HG02981 (cell line): ENCODE measurements at regions not wholly inside any gene's neighbourhood (a gene's known extent, or its start where the extent isn't known, plus 50 kb on each side); places are given as distances from the start of the nearest gene placed in this dataset.
"Not testable (repeated sequence)": the region's sequence is repeated elsewhere in the genome, so short reads cannot be mapped to it uniquely, and the experiment has no call there.

Experiments used
- ATAC-seq: cut with Tn5 transposase; IDR thresholded peaks from one replicate; pipeline ENCODE4 v1.9.1; 2021; ENCODE audit warnings: mild to moderate bottlenecking, moderate library complexity; ENCODE audit not compliant: unreplicated experiment

DNA sequence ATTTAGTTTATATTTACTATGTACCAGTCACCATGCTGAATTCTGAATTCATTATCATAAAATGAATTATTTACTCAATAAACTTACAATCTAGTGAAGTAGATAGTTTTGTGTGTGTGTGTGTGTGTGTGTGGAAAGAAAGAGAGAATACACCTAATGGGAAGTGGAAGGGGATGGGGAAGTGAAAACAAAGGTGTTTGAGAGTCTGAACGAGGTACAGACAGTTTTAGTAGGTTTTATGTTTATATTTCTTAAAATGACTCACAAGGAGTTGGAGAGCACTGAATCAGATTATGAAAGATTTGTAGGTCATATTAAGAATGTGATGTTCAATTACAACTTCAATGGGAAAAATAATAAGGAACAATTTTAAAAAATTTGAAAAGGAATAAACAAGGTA is 1753.0 kb downstream of the SLITRK1 start:
- no peak for ATAC-seq

DNA sequence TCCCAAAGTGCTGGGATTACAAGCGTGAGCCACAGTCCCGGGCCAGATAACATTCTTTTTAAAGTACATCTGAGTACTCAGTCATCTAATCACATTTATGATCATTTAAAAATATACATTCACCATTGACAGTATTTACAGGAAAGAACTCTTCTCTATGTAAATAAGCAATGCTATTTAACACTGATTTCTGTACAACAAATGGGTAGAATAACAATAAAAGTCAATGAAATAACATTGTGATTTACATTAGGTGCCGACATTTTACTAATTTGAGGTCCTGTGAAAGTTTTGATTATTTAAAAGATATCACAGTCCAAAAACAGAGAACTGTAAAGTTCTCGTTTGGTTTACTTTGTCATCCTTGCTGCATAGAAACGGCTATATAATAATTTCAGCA is 1763.7 kb downstream of the SLITRK1 start:
- ATAC-seq = no peak

DNA sequence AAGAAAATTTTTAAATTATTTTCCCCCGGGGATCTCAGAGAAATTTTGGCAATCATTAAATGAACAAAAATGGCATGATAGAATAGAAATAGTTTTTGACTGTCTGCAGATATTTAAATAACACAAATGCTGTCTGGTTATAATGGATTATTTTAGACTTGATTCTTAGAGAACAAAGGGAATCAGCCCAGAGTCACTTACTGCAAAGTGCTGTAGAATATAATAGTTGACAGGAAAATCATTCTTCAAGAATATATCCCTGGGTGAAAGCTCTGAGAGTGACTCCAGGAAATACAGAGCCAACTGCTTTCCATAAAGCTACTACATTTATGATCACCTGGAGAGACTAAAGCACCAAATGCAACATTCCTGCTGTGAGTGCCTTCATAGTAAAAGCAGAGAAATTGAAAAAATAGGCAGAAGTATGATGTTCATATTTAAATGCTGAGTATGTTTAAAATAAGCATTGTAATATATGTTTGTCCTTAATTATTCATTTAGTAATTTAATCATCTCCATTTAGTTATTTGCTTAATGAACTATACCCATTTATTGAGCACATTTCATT is 1765.8 kb downstream of the SLITRK1 start:
- no peak for ATAC-seq

DNA sequence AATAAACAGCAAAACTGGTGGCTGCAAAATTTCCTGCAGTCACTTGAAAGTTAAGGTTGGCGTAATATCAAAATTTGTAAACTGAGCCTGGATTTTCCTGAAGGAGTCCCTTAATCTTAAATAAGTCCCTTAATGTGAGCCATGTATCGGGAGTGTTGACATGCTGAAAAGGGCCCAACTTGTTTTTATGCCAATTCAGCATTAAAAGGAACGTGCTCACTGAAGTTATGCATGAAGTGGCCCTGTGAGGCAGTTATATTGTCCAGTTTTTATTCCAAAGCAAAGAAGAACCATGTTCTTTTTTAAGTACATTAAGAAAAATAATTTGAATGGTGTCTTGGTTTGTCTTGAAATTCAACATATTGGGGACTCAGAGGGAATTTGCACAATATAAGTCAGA is 1766.9 kb downstream of the SLITRK1 start:
- ATAC-seq = no peak

DNA sequence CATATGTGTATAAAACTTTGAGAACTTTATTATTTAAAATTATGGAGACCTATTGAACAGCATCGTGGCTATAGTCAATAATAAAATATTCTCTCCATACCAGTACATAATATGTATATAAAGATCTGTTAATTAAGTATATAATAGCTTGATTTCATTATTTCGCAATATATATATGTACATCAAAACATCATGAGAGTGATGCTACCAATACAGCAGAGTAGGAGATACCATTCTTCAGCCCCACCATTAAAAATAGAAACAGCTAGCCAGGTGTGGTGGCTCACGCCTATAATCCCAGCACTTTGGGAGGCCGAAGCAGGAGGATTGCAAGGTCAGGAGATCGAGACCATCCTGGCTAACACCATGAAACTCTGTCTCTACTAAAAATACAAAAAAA is 1755.3 kb upstream of the SPRY2 start:
- no peak for ATAC-seq

DNA sequence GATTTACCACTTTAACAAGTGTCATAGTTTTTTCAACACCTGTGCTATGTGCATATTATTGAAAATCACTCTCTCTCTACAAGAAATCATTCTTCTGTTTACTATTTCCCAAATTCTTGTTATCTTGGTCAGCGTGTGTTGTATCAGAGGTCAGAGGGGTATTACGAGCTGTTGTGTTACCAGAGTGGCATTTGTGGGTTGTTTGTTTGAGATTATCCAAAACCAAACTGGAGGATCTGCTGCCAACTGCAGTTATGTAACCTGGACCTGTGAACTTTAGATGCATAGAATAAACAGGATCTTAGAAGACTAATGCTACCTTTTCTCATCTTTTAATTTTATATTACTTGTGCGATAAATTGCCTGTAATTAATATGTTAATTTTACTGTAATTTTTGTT is 1751.4 kb upstream of the SPRY2 start:
- ATAC-seq = no peak

DNA sequence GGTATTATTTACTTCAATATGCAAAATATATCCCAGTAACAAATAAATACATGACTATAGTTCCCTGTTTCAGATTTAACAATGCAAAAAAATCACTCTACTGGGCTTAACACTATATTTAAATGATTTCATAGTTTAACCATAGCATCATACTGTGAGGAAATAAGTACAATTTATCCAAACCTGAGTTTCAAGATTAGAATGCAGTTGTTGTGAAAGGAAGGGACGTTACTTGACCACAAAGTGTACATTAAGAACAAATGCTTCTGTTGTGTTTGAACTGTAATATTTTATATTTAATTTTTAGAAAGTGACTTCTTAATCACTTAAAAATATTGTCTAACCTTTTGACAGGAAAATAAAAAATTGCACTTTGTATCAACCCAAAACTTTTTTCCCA is 1747.9 kb upstream of the SPRY2 start:
- no peak for ATAC-seq

DNA sequence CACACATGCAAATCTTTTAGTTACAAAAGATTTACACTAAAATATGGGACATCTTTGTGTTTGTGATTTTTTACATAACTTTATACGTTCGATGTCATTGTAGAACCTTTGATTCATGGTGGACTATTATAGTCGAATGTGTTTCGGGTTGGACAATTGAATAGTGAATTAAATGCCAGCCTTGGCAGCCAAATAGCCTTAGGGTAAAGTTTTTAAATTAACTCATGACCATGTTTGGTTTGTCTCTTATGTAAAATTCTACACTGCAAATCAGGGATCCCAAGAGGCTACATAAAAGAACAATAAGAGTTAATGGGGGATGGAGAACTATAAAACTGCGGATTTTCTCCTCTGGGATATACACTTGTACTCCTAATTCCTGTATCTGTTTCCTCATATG is 1735.6 kb upstream of the SPRY2 start:
- no peak for ATAC-seq

DNA sequence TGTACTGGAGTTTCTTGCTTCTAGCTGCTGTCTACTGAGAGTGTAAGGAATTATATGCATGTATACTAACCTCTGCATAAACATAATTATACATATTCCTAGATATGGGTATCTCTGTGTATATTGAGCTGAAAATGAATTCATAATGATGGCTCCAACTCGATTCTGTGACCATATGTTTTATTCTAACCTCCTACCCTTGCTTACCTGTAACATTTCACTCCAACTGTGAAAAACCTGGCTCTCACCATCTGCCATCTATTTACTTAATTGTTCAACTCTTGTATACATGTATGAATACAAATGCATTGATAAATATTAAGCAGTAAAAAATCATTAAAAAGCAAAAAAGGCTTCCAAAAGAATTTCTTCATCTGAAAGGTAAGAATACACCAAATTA is 1729.5 kb upstream of the SPRY2 start:
- no peak for ATAC-seq

DNA sequence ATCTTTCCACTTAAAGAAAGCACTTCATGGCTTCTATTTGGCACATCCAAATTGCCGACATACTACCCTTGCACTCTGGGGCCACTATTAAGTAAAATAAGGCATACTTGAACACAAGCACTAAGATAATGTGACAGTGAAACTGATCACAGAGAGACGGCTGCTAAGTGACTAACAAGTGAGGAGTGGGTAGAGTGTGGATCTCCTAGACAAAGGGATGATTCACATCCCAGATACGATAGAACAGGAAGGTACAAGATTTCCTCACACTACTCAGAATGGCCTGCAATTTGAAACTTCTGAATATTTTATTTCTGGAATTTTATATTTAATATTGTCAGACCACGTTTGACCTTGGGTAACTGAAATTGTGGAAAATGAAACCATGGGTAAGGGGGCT is 1721.8 kb upstream of the SPRY2 start:
- no peak for ATAC-seq

DNA sequence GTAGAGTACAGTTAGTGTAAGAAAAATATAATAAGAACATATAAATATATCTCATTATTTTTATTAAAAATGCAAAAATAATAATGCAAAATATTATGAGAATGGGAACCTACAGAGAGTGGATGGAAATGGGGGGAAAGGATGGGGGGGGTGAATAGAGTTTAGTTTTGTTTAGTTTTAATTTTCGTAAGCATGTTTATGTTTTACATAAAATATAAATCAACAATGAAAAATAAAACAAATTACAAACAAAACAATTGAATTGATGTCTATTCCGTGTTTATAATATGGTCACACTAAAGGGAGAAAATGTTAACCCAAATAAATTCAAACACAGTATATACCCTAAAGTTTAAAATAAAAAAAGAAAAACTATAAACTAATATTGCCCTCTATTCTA is 1717.4 kb upstream of the SPRY2 start:
- no peak for ATAC-seq

DNA sequence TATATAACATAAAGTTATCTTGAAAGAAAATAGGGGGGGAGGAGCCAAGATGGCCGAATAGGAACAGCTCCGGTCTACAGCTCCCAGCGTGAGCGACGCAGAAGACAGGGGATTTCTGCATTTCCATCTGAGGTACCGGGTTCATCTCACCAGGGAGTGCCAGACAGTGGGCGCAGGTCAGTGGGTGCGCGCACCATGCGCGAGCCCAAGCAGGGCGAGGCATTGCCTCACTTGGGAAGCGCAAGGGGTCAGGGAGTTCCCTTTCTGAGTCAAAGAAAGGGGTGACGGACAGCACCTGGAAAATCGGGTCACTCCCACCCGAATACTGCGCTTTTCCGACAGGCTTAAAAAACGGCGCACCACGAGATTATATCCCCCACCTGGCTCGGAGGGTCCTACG is 1704.4 kb upstream of the SPRY2 start:
- not testable (repeated sequence) for ATAC-seq

DNA sequence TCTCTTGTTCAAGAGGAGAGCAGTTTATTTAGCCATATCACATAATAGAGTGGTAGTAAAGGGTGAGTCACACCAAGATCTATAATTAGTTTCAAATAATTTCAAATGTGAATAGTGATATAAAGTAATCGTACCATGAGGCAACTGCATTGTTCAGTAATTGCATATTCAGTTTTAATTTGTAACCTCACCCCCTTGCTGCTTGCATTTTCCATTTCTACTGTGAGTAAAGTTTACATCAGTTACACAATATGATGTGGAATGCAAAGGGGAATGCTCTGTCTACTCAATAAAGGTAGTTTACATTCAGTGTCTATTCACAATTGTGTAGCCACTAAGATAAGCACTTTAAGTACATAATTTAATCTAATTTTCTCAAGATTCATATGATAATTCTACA is 1695.7 kb upstream of the SPRY2 start:
- ATAC-seq = no peak

DNA sequence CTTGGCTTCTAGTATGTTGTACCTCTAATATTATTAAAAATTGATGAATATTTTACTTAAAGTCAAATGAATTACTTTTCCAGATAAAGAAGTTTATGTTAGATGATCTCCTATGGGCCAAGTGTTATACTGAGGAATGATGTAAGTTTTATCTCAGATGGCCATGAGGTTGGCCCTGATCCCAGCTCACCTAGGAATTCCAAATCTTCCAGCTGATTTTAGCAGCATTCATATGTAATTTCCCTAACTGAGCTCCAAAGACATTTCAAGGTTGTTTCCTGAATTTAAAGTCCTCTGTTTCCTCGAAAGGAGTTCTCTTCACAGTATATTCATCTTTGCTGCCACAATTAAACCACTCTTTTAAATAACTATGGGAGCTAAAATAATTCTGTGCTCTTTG is 1670.4 kb upstream of the SPRY2 start:
- ATAC-seq = no peak

DNA sequence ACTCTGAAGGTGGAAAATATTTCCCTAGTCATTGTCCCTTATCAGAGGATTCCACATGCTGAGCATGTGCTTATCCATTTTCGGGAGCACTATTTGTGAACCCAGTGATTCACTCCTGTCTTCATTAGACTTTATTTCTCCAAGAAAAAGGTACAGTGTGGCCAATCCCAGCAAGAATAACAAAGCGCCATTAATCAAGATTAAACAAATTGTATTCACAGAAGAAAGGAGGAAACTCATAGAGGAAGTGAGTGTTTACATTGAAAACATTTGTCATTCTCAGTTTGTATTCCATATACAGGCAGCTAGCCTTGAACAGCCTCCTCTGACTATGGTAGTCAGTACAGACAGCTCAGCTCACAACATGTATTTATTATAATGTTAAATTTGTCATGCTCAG is 1669.9 kb upstream of the SPRY2 start:
- ATAC-seq = no peak

DNA sequence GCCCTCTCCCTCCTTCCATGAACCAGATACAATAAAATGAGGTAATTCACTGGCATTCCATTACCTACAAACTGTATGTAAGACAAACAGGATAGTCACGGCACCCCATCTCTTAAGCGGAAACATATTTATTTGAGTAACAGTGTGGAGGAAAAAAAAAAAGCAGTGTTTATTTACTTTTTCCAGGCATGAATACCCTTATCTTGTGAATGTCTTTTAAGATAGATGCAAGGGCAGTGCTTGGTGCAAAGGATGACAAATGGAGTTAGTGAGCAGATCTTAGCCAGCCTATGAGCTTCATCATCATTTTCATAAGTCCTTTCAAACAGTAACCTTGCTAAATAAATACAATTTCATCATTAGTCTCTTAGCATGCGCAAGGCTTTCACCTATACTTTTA is 1661.8 kb upstream of the SPRY2 start:
- ATAC-seq = no peak

DNA sequence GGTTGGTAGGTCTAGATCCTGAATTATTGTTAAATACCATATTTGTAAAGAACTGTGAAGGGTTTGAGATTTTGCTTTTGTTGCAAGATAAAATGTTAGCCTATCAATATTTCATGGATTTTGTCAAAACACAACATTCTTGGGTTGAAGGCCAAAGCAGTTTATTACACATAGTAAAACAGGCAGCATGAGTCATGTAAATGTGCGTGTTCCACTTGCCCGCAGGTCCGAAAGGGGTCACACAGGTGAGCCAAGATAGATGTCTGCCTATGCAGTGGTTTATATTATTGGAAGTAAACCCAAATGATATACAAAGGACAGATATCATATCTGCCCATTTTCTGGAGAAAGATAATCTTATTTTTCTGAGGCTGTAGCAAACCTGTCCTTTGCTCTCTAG is 1654.4 kb upstream of the SPRY2 start:
- ATAC-seq = no peak

DNA sequence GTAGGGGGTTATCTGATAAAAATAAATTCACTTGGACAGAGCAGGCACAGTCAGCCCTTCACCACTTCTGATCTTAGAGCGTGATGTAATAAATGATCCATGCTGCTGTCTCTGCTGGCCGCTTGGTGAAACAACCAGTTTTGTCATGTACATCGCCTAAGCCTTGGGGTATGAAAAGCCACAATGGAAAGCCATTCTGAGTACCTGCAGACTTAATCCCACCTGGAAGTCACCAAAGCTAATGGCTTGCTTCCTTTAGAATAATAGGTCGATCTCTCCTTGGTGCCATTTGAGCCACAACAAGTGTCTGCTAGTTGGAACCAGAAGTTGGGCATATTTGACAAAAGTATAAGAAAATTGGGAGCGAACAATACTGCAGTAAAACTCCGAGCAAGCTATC is 1649.7 kb upstream of the SPRY2 start:
- no peak for ATAC-seq

DNA sequence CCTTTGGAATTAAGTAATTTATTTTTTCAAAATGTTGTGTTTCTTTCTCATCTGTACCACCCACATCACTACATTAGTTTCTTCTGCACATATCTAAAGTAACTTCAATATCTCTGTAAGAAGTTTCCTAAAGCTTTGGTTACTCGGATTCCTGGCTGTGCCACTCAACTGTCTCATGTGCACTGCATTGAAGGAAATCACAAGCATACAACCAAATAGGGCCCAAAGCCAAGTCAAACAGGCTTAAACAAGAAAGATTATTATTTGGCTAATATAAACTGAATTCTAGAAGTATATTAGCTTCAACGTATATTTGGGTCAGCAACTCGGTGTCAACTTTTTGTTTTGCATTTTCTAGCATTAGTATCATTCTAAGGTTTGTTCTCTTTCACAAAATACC is 1647.6 kb upstream of the SPRY2 start:
- ATAC-seq = no peak

DNA sequence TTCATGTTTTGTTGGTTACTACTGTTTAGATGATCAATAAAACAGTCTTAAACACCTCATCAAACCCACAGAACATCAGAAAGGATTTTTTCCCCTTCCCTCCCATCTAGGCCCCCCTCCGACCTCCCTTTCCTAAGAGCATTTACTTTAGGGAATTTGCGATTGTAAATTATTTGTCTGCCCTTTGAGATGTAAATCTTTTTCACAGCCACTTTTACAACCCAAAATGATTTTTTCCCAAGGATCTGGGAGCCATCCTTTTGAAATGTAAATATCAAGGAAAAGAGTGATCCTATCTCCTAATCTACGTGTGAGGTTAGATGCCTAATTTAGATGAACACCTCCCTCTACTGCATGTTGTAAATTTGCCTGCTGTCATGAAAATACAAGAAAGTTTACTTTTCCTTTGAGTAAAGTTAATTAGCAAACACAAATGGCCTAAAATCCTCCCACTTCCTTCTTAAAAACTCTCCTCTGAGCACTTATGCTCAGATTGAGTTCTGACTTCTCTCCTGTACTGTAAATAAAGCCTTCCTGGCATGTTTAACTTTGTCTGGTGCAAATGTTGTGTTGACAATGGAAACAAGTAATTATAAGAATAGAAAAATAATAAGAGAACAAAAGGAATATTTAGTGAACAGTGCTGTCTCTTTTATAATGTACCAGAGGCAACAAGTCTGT is 1646.9 kb upstream of the SPRY2 start:
- ATAC-seq = no peak

DNA sequence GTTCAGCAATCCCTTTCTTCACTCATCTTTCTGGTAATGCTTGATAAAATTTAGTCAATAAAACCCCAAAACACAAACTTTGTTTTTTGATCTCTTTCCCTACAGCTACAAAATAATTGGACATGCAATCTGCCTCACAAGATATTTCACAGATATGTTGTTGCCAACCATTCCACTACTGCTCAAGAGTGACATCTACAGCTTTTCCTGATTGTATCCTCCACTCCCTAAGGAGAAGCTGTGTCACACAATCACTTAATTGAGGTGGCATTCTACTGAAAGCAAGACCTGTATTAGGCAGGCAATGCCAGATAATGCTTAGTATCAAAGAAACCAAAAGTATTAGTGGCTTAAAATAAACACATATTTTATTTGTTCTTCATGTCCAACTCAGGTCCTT is 1646.2 kb upstream of the SPRY2 start:
- ATAC-seq = no peak

DNA sequence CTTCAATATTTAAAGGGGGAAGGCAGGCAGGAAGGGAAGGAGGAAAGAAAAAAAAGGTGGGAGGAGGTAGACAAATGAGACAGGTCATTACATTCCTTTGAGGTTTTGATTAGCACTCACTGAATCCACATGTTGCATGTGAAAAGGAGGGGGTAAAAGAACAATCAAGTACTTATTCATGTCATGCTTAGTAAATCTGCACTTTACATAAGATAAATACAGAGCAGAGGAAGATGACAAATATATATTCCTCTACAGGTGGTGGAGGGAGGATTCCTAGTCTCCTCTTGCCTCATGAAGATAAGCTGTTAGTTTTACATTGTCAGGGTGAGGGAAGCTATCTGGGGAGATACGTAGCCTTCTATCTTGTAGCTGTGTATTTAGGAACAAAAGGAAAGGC is 1645.4 kb upstream of the SPRY2 start:
- no peak for ATAC-seq

DNA sequence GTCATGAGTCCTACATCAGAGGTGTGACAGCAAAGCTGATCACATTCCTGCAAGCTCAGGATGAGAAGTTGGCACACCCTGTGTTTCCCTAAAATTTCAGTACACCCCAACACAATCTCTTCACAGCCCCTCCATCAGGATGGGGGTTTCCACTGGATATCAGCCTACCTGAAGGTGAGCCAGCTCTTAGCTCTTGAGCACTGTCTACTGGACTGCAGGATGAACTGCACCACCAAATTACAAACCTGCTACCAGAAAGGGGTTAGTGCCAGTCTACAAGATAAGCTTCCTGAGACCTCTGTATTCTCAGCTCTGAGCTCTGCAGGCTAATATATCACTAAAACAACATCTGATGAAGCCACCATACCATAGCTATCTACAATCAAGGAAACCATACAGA is 1616.2 kb upstream of the SPRY2 start:
- no peak for ATAC-seq
